ENCODE measurements at regions not wholly inside any gene's neighbourhood (a gene's known extent, or its start where the extent isn't known, plus 50 kb on each side); places are given as distances from the start of the nearest gene placed in this dataset.

GRCh38 chr5:68380078-68380477 is 164.5 kb downstream of the PIK3R1 start:
- DNase-seq: no peak

- no peak for DNase-seq
These were observed 165.5 kb downstream of the PIK3R1 start for GRCh38 chr5:68381060-68381459.

- DNase-seq: no peak
These were observed 166.4 kb downstream of the PIK3R1 start for GRCh38 chr5:68381909-68382308.

- no peak for DNase-seq
These were observed 167.1 kb downstream of the PIK3R1 start for GRCh38 chr5:68382640-68383039.

- DNase-seq: no peak
These were observed 168.3 kb downstream of the PIK3R1 start for GRCh38 chr5:68383888-68384310.

GRCh38 chr5:68384936-68385594 is 169.5 kb downstream of the PIK3R1 start:
- no peak for DNase-seq

- DNase-seq: no peak
These were observed 170.4 kb downstream of the PIK3R1 start for GRCh38 chr5:68385936-68386335.

GRCh38 chr5:68387074-68387796 is 171.7 kb downstream of the PIK3R1 start:
- no peak for DNase-seq

GRCh38 chr5:68389618-68390017 is 174.1 kb downstream of the PIK3R1 start:
- DNase-seq: no peak

- no peak for DNase-seq
These were observed 177.1 kb downstream of the PIK3R1 start for GRCh38 chr5:68392617-68393016.

- DNase-seq: no peak
These were observed 179.7 kb downstream of the PIK3R1 start for GRCh38 chr5:68395302-68395701.

- DNase-seq: no peak
These were observed 180.5 kb downstream of the PIK3R1 start for GRCh38 chr5:68395926-68396511.

- DNase-seq: no peak
These were observed 181.2 kb downstream of the PIK3R1 start for GRCh38 chr5:68396722-68397121.

GRCh38 chr5:68398146-68398812 is 182.7 kb downstream of the PIK3R1 start:
- DNase-seq: no peak

- DNase-seq: no peak
These were observed 187.7 kb downstream of the PIK3R1 start for GRCh38 chr5:68403301-68403700.

- no peak for DNase-seq
These were observed 188.7 kb downstream of the PIK3R1 start for GRCh38 chr5:68404246-68404645.

- DNase-seq: no peak
These were observed 189.6 kb downstream of the PIK3R1 start for GRCh38 chr5:68405026-68405684.

GRCh38 chr5:68405784-68406743 is 190.5 kb downstream of the PIK3R1 start:
- DNase-seq: no peak

GRCh38 chr5:68406767-68407241 is 191.2 kb downstream of the PIK3R1 start:
- DNase-seq: no peak

GRCh38 chr5:68407311-68408239 is 192.0 kb downstream of the PIK3R1 start:
- no peak for DNase-seq

All from cerebellar nuclear complex (tissue), 1 donor.